ENCODE measurements at regions not wholly inside any gene's neighbourhood (a gene's known extent, or its start where the extent isn't known, plus 50 kb on each side); places are given as distances from the start of the nearest gene placed in this dataset.

DNA sequence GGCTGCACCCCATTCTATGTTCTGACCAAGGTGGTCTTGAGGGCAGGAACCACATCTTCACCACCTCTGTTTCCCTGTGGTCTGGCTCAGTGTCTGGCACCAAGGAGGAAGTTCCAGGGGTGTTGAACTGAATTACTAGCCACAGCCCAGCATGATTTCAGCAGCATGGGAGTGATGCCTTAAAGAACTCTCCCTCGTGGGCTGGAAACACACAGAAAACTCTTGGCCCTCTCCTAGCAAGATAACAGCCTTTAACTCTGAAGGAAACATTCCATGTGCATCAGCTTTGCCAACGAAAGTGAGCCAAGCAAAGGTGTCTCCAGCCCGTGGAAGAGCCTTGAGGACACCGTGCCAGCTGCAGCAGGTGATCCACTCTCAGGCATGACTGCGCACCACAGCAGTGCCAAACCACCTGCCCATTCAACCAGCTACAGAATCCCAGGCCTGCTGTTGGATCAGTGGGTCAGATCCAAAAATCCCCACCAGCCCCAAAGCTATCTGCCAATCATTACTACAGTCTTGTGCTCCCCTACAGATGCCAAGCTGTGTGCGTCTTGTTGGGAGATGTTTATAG is 124.8 kb downstream of the TTC32 start:
- DNase-seq, result no peak

DNA sequence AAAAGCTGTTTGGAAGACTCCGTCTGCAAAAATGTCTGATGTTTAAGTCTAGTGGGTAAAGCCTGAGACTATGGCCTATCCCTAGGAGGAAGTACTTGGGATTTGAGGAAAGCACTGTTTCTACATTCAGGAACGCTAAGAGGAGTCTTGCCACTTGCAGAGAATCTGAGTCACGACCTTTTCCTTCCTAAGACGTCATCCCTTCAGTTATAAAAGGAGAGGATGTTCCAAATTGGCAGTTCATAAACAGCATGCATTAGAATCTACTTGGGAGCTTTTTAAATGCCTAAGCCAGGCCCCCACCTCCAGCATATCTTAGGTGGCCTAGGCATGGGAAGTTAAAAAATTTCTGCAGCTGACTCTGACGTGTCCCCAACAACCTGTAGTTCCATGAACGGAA is 125.9 kb downstream of the TTC32 start:
- DNase-seq, result no peak

DNA sequence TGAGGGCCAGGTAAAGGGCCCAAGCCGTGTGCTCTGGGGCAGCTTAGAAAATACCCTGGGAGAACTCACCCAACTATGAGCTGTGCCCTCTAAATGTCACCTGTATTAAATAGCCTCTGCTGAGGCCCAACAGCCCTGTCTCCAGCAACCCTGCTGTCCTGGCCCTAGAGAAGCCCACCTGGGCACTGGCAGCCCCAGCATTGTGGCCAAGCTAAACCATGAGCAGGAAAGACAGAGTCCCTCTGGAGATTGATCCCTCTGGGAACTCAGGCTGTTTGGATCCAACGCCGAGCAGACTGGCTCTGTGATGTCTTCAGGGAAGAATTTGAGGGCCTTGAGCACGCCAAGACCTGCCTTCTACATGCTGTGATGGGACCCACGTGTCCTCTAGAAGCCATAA is 126.5 kb downstream of the TTC32 start:
- DNase-seq, result no peak

DNA sequence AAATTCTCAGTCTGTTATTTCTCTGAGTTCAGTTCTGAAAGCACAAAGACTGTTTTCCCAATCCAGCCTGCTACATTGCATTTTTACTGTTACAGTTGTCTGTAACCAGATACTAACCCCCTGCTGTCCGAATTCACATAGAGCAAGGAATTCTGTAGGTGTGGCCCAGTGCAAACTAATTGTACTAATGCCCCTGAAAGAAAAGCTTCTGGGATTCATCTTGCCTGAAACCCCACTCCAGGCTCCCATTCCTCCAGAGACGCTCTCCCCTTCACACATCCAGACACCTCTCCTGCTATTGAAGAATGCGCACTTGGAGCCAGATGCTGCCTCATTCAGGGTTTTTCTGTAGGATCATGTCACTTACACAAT is 127.0 kb downstream of the TTC32 start:
- DNase-seq, result no peak

DNA sequence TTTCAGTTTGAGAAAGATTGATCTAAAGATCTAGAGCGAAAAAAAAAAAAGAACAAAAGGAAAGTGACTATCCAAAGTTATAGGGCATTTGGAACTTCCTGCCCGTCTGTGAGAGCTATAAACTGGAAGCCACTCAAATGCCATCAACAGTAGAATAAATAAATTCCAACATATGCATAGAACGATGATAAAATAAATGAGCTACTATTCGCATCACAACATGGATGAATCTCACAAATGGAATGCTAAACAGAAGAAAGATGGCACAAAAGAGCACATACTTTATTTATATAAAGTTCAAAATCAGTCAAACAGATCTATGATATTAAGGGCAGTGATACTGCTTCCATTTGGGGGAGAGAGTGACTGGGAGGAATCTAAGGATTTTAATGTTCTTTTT is 128.8 kb downstream of the TTC32 start:
- DNase-seq, result no peak

DNA sequence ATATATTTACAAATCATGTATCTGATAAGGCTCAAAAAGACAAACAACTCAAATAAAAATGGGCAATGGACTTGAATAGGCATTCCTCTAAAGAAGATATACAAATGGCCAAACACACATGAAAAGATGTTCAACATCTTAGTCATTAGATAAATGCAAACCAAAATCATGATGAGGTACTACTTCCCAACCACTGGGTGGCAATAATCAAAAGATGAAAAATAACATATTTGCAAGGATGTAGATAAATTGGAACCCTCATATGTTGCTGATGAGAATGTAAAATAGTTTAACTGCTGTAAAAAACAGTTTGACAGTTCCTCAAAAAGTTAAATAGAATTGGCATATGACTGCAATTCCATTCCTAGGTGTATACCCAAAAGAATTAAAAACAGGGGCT is 132.3 kb downstream of the TTC32 start:
- DNase-seq, result no peak

DNA sequence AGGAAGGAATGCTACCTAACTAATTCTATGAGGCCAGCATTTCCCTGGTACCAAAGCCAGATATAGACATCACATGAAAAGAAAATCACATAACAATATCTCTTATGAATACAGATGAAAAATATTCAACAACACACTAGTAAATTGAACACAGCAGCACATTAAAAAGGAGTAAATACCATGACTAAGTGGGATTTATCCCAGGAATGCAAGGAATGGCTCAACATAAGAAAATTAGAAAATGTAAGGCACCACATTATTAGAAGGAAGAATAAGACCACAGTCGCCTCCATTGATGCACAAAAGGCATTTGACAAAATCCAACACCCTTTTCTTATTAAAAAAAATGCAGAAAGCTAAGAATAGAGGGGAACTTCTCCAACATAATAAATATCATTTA is 133.9 kb downstream of the TTC32 start:
- no peak for DNase-seq

DNA sequence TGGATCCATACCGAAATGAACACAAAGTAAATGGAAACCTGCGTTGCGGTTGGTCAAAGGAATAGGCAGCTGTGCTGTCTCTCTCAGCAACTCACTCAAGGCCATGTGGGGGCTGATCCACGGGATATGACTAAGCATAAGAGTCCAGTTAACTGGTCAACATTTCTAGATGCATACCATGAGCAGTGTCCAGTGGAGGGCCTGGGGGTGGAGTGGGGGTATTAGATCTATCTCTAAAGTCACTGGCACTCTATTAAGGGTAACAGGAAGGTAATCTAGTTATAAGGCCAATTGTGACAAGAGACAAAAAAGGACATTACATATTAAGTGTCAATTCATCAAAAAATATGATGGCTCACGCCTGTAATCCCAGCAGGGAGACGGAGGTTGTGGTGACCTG is 136.8 kb downstream of the TTC32 start:
- no peak for DNase-seq

DNA sequence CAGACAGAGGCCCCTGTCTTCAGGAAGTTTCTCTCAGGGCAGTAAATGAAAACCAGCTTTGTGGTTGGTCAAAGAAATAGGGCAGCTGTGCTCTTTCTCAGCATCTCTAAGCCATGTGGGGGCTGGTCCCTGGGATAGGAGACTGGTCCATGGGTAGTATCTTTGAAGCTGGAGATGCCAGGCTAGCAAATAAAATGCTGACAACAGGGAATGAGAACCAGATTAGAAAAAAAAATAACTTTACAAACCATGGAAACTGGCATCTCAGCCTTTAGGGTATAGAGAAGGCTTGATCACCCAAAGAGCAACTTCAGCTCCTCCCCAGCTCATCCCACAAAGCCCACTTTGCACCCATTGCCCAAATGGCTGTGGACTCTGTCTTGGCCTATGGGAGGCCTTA is 138.1 kb downstream of the TTC32 start:
- DNase-seq, result no peak

DNA sequence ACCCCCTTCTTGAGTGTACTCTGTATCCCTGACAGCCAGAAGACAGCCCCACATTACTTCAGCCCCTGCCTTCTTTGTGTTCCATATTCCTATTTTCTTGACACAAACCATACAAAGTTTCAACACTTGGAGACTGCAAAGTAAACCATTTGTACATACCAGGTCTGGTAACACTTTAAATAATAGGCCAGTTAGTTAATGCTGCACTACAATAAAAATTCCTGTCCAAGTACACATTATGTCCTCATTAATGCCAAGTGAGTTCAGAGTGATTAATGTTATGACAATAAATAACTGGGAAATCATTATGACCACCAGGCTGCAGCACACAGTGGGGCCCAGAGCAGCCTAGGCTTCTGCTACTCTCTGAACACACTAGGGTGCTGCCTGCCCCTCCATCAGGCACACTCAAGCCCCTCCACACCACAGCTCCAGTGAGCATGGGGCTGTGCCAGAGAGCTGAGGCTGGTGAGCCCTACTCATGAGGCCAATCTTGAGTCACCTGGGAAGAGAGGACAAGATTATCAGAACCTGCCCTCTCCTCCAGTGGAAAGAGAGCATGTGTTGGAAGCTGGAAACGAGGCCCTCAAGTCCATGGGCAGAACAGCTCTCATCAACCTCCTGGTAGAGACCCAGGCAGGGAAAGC is 138.7 kb downstream of the TTC32 start:
- no peak for DNase-seq

DNA sequence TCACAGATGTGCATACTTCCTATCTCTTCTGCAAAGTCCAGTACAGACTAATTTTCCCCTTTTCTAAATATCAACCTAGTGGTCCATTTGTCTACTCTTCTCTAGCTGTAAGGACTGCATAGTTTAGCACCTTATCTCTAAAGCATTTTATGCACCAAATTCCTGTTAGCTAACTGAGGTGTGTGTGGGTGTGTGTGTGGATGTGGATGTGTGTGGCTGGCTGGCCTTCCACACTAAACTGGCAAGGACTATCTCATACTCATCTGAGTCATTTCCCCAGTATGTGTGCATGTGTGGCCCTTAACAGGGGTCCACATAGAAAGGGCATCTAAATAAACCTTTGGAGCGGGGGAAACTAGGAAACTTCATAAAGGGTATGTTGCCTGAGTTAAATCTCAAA is 139.6 kb downstream of the TTC32 start:
- no peak for DNase-seq

DNA sequence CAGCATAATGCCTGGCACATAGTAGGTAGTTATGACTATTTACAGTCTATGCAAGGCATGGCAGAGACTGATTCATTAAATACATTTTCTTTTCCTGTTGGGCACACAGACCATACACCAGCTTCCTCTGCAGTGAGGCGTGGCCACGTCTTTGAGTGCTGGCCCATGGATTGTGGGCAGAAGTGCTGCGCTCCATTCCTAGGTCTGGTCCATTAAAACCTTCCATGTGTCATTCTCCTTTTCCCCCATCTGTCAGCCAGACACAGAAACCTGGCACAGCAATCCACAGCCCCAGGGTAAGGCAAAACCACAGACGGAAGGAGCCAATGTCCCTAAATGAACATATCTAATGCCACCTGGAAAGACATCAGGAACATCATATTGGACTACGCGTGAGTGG is 141.9 kb downstream of the TTC32 start:
- no peak for DNase-seq

DNA sequence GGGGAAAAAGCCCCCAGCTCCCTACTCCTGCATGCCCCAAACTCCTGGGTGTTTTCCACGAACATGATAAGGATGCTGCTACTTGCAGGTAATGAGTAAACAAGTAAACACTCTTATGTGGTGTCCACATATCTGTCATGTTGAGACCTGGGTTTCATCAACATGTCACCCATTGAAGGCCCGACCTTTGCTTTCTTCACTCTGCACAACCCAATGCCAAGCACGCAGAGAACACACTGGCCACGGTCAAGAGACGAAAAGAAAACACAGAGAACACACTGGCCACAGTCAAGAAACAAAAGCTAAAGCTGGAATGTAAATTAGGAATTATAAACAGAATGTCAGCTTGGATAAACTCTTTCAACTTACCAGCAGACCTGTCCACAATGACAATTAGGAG is 143.1 kb downstream of the TTC32 start:
- DNase-seq, result no peak

DNA sequence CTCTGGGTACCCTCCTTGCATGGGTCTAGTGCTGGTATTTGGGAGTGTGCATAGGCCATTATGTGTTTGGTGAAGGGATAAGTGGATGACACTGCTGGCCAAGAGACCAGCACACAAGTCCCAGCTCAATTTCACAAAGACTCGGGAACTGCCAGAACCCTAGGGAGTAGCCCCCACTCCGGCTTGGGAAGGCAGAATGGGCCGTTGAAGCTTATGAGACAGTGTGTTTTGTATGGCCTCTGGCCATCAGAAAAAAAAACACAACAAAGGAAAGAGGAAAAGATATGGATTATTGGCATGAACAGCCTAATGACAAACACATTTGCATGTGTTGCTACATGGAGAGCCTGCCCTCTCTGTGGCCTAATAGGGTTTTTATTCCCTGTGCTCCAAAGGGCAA is 144.2 kb downstream of the TTC32 start:
- no peak for DNase-seq

DNA sequence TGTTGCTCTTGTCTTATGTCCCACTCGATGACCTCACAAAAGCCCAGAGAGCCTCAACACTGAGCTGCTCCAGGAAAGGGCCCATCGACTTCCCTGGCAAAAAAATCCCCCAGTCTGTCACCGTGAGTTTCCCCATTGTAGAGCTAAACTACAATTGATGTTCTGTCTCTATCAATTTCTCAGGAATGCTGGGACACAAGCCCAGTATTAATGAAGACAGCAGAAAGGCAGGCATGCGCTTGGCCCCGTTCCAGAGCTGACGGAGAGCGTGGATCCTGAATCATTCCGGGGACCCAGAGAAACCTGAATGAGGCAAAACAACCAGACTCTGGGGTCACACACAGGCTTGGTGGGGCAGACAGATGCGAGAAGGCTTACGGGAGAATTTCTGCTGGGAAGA is 146.9 kb downstream of the TTC32 start:
- peak; percentile 39 for DNase-seq

DNA sequence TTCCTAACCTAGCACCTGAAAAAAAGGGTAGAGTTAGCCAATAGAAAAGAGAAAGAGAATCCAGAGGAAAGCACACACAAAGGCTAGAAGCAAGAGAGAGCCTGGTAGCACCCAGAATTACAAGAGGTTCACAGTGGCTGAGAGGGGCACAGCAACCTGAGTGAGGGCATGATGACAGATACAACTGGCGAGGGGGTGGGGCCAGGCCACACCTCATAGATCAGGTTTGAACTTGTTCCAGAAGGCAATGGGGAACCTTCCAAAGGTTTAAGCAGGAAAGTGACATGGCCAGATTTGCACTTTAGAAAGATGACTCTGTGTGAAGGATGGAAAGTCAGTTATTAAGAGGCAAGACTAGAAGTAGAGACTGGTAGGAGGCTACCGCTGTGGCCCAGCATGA is 148.0 kb downstream of the TTC32 start:
- no peak for DNase-seq

DNA sequence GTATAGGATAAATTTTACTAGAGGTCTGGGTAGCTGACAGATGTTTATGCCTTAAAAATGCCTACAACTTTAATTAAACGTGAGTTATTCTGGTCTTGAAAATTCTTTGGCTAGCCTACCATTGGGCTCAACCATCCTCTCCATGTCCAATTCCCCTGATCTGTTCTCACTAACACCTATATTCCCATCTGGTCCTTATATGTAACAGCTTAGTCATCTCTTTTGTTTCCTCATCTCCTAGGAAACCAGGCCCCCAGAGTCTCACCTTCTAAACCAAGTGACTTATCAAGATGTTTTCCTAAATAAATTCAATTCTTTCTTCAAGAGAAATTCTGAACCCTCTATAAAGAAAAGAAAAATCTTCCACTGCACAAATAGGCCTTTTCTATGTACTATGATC is 148.5 kb downstream of the TTC32 start:
- DNase-seq, result no peak

DNA sequence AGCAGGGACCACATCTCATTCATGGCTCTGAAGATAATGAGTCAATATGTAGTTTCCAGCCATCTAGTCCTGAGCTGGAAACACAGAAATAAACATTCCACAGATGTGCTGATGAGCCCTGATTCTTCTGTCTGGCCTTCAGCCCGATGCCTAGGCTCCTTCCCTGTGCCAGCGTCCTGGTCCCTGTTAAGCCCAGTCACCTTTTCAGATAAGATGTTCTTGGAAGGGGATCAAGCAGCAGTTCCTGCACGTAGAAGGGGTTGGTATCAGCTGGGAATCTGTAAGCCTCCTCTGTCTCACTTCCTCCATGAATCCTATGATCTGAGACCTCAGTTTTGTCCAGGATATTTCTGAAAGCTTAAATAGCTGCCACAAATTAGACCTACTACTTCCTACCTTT is 149.3 kb downstream of the TTC32 start:
- no peak for DNase-seq

DNA sequence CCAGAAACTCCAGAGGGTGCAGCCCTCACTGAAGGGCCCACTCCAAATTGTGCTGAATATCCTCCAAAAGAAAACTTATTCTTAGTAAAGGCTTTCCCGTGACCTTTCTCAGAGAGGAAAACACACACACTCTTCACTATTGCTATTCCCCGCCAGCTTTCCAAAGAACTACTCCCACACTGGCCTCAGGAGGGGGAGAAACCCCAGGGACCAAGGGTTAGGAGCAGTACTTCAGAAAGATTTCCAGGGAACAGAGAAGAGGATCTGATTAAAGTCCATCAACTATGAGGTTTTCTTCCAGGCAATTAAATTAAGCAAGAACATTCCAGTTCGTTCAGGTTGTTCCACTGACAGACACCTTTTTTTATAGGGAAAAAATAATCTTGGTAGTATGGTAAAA is 150.2 kb downstream of the TTC32 start:
- DNase-seq, result no peak

DNA sequence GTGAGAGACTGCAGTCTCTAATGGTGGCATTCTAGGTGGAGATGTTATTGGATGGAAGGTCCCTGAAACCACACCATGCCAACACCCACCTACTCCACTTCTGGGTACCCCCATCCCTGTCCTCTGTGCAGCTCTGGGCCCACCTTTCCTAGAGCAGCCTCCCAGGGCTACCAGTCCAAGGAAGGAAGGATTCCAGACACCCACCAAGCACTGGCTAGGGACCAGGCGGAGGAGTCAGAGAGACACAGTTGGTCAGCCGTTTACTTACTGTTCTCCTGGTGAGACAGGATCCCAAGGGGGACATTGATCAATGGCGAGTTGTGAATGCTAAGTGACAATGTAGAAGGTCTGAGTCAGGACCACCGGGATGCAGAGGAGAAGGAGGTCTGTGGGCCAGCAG is 151.6 kb downstream of the TTC32 start:
- no peak for DNase-seq

DNA sequence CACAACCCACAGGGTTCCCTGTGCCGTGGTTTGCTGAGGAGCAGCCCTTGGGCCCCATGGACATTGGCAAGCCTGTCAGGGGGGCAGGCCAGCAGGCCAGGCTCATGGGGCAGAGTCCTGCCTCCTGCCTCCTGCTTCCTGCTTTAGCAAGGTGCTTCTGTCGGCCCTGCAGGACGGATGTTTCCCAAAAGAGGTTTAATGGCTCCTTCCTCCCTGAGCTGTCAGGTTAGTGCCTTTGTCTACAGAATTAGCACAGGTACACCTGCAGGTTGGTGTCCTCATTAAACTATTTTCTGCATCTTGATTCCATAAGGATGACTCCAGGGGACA is 152.3 kb downstream of the TTC32 start:
- DNase-seq, result no peak

DNA sequence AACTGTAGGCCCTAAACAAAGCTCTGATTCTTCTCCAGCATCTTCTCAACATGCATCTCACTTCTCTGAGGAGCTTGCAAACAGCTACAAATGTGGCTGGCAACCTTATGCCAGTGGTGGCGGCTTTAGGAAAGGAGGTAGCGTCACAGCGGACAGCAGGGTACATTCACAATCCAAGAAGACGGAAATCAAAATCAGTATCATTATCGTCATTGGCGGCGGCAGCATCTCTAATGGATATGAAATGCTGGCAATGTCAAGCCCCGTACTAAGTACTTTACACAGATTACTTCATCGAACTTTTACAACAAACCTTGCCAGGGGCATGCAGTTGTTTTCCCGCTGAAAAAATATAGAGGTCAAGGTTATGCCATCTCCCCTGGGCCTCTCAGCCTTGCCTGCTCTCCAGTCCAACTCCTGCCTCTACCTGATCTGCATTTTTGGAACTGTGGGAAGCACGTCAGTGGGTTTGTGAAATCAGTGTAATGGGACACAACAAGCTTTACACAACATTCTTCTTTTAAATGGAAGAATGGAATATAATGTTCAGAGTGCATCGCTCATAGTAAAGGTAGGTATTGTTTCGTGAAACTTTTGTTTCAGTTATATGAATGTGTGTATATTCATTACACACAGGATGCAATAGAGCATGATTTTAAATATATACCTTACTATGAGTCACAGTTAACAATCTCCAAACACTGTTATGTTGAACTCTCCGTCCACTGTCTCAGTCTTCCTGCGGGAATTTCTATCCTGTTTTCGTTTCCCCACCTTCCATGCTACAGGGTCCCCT is 152.9 kb downstream of the TTC32 start:
- DNase-seq, result no peak

DNA sequence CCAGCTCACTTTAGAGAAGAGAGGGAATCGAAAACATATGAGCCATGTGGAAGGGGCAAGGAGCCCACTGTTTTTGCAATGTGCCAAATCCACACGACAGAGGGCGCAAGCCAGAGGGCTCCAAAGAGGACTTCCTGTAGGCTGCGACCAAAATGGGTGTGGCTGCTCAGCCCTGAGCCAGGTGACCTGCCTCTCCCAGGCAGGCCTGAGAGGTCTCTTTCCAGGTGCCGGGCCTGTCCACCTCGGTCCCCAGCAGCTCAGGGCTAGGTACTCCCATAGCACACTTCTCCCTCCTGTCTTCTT is 153.8 kb downstream of the TTC32 start:
- no peak for DNase-seq

DNA sequence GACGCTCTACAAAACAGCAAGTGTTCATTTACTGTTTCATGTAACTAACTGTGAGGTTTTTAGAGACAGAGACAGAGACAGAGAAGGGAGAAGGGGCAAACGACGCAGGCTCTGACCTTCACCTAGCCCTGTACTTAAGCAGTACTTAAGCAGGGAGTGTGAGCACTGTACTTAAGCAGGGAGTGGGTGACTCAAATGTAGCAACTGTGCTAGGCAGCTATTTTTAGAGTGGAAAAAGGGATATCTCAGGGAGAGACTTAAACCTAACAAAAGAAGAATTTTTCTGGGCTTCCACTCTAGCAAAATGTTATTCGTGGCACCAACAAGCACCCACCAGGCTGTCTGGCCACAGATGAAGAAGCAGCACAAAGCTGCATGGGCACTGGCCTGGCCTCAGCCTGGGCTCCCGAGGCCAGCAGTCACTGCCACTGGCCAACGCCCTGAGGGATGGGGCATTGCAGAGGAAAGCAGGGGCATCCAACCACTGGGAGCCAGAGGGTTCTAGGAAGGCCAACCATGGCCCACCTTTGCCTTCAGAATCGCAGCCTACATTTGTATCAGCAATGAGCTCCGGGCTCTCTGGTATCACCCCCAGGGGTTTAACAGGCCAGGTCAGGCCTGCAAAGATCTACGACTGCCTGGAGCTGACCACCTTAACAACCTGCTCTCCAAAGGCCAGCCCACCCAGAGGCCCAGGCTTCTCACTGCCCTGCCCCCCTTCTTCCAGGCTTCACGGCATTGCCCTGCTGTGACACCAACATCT is 154.3 kb downstream of the TTC32 start:
- DNase-seq, result no peak
